Kidney epithelial cell (primary cell): ENCODE measurements at regions not wholly inside any gene's neighbourhood (a gene's known extent, or its start where the extent isn't known, plus 50 kb on each side); places are given as distances from the start of the nearest gene placed in this dataset.

Source experiments
- DNase-seq: peaks from one replicate; pipeline ENCODE4 v3.0.0-alpha.2; 2010; ENCODE audit warnings: low read depth
- H3K27me3 ChIP-seq: 2 replicates; pipeline ENCODE4 v1.6.0; 2011; ENCODE audit warnings: low read length; ENCODE audit not compliant: control insufficient read depth, insufficient read depth
- H3K36me3 ChIP-seq: 2 replicates; pipeline ENCODE4 v1.5.1; 2011; ENCODE audit warnings: low read length; ENCODE audit not compliant: control insufficient read depth, insufficient read depth
- H3K4me3 ChIP-seq: 2 replicates; pipeline ENCODE4 v1.5.1; 2011; ENCODE audit warnings: low read depth, mild to moderate bottlenecking, control low read depth, low read length
- TF ChIP-seq, protein P1 (sequence below): IDR thresholded peaks from 2 replicates; pipeline ENCODE4 v1.5.1; 2011; ENCODE audit warnings: mild to moderate bottlenecking, moderate library complexity, low read length, control low read depth, inconsistent platforms; ENCODE audit not compliant: insufficient read depth, poor library complexity, severe bottlenecking

DNA sequence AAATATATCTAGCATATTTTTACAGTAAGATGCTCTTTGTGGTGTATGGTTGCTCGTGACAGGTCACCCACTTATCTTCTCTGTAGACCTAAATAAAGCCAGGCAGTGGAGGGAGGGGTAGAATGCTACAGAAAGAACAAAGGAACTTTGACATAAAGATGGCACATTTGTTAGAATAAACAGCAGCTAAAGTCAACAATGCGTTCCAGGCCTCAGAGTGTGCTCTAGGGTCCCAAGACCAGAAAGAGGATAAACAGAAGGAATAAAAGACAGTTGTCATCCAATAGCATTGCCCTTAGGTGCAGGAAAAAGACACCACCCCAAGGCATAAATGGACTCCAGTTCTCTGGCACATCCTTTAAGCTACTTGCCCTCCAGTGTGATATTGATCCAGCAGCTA is 523.0 kb upstream of the CDH11 start:
- Histone ChIP-seq H3K36me3 (no peaks in the 10 kb centered on the region), H3K27me3 (no peaks in the 10 kb centered on the region), H3K4me3 (no peak overlapping the region)
- TF ChIP-seq, protein P1, sequence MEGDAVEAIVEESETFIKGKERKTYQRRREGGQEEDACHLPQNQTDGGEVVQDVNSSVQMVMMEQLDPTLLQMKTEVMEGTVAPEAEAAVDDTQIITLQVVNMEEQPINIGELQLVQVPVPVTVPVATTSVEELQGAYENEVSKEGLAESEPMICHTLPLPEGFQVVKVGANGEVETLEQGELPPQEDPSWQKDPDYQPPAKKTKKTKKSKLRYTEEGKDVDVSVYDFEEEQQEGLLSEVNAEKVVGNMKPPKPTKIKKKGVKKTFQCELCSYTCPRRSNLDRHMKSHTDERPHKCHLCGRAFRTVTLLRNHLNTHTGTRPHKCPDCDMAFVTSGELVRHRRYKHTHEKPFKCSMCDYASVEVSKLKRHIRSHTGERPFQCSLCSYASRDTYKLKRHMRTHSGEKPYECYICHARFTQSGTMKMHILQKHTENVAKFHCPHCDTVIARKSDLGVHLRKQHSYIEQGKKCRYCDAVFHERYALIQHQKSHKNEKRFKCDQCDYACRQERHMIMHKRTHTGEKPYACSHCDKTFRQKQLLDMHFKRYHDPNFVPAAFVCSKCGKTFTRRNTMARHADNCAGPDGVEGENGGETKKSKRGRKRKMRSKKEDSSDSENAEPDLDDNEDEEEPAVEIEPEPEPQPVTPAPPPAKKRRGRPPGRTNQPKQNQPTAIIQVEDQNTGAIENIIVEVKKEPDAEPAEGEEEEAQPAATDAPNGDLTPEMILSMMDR, result no peak
- DNase-seq, result no peak

DNA sequence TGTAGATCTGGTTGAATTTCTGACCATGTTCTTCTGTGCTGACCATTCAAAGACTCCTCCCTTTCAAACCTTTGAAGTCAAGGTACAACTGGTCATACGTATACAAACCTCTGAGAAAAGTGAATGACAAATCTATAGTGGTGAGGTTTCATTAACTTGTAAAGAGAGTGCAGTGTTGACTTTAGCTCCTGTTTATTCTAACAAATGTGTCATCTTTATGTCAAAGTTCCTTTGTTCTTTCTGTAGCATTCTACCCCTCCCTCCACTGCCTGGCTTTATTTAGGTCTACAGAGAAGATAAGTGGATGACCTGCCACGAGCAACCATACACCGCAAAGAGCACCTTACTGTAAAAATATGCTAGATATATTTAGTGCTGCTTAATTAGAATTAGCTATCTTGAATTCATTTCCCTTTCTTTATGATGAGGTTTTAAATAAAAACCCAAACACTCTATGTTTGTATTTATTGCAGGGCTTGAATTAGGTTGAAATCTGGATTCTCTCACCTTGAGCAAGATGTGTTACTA is 520.0 kb upstream of the CDH11 start:
- no peak for DNase-seq

DNA sequence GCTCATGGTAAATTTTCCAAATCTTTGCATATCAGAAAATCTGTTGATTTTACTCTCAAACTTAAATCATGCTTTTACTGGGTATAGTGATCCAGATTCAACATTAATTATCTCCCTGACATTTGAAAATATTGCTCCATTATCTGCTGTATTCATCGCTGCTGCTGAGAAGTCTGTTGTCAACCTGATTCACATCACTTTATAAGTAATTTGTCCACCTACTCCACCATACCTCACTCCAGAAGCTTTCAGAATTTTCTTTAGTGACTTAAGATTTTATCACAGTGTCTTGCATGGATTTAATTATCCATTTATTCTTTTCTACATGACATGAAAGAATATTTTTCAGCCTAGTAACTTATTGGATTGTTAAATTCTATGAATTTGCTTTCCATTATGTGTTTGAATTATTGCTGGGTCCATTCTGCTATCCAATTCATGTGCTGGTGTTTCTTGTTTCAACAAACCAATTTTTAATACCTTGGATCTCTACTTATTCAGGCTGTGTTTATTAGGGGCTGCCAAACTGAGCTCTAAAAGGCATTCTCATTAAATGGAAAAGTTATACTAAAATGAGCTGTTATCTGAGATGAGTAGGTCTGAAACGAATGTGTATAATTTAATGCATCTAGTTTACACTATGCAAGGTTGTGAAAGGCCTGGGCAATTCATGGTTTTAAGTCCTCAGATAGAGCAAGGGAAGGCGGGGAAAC is 519.3 kb upstream of the CDH11 start:
- Histone ChIP-seq H3K36me3 (no peaks in the 10 kb centered on the region), H3K27me3 (no peaks in the 10 kb centered on the region), H3K4me3 (no peak overlapping the region)
- no peak for DNase-seq
- TF ChIP-seq, protein P1, result no peak

More for the DNA sequence above, 520.0 kb upstream of the CDH11 start:
- Histone ChIP-seq H3K4me3 (no peak overlapping the region), H3K36me3 (no peaks in the 10 kb centered on the region), H3K27me3 (no peaks in the 10 kb centered on the region)
- TF ChIP-seq, protein P1, result no peak

DNA sequence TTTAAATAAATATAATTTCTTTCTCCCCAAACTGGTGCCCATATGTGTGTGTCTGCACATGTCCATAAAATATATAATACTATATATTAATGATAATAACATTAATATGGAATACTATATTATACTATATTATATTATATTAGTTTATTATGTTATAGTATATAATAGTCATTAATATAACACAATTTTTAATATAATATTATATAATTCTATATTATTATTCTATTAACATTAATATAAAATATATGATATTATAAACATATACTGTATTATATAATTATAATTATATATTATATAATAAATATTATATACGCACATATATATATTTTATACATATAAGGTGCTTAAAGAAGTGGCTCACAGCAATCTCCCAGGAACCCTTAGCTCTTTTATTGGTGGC is 513.0 kb upstream of the CDH11 start:
- Histone ChIP-seq H3K4me3 (no peak overlapping the region), H3K27me3 (no peaks in the 10 kb centered on the region), H3K36me3 (no peaks in the 10 kb centered on the region)
- no peak for DNase-seq
- TF ChIP-seq, protein P1, result no peak

DNA sequence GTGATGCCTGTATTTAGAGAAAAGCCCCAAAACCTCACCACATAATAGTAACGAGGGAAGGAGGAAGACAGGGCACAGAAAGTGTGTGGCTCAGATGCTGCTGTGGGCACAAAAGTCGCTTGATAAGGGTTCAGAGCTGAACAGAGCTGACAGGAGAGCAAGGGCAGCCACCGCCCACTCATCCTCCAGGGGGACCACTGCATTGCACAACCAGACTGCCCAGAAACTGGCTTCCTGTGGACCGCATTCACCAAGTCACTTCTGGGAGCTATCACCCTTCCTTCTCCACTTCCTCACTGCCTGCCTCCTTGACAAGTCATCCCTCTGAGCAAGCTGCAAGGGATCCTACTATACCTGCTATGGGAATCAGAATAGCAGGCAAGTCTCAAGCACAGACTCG is 512.4 kb upstream of the CDH11 start:
- Histone ChIP-seq H3K27me3 (no peaks in the 10 kb centered on the region), H3K36me3 (no peaks in the 10 kb centered on the region), H3K4me3 (no peak overlapping the region)
- no peak for DNase-seq
- TF ChIP-seq, protein P1, result no peak

DNA sequence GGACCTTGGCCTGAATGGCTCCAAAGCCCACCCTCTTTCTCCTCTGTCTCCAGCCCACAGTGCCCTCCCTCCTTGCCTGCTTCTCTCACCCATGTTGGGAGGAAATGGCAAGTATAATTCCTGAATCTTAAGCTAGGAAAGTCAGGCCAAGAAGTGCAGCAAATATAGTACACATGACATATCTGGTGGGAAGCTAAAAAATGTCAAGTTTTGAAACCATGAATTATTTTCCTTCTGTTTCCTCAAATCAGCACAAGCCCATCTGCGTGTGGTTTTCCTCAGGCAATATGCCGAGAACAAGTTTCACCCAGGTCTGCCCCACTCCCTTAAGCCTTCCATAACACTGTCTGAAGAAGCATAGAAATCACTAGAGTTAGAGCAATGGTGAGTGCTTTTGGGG is 502.8 kb upstream of the CDH11 start:
- no peaks in the 10 kb centered on the region for H3K36me3 ChIP-seq
- no peak overlapping the region for H3K4me3 ChIP-seq
- peaks cover 2% of the 10 kb centered on the region for H3K27me3 ChIP-seq
- TF ChIP-seq, protein P1, result no peak
- no peak for DNase-seq
